Frontal cortex (tissue), 3 donors: ENCODE measurements at regions not wholly inside any gene's neighbourhood (a gene's known extent, or its start where the extent isn't known, plus 50 kb on each side); places are given as distances from the start of the nearest gene placed in this dataset.
"Not testable (repeated sequence)": the region's sequence is repeated elsewhere in the genome, so short reads cannot be mapped to it uniquely, and the experiment has no call there.

Experiments
- DNase-seq, 2 donors: peaks; one replicate each; pipeline ENCODE4 v3.0.0; 2012; ENCODE audit warnings: low spot score in 2 of 2
- FAIRE-seq: peaks from 2 replicates; lab custom pipeline; 2012; peaks lifted over from hg19 to GRCh38; lab: Jason Lieb, UNC
- donor health status: control.
- donor health status: control.
- donor health status: control.

DNA sequence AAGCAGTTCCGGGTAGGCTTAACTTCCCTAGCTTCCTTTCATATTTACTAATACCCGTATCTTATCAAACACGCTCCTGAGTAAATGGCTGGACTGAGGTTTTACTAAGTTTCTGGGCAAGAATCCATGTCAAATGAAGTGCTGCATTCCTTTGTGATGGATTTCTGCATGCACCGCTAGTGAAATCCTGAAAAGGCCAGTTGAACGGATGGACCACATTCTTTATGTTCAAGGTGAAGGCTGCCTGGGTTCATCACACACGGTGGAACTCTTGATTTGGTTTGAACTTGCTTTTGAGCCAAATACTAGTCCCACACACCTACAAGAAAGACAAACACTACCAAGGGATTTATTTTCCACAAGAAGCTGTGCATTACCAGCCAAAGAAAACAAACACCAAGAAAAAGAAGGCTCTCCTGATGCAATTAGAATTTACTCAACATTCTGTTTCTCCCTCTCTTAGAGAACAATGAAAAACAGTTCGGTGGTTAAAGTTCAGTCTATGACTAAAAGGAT is 255.0 kb upstream of the SEMA3C start:
- FAIRE-seq (no peak), DNase-seq (no peak)

DNA sequence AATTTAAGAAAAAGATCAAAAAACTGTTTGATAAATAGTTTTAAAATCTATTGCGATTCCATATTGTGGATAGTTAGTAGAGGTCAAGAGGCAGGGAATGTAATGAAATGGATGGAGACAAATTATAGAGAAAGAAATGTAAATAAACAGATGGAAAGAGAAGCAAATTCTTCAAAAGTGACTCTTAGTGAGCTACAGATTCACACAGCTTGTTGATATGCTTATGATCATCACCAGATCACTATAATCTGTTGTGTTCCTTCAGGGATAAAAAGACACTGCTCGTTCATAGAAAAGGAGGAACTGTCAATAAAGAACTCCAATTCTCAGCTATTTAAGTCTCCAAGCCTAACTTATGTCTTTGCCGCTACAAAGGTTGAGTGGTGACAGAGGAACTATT is 251.4 kb upstream of the SEMA3C start:
- FAIRE-seq: no peak

DNA sequence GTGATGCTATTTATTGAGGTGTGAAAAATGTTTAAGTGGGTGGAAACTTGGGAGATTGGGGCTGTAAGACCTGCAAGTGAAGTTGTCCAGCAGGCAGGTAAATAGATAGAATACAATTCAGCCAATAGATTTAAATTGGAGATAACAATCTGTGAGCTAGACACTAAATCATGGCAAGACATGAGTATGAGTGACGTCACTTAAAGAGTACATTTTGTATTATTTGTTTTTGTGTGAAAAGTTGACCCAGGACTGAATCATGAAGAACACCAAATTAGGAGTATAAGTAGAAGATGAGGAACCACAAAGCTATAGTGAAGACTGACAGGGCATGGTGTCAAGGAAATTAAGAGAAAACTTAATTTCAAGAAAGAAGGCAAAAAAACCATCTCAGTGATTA is 249.1 kb upstream of the SEMA3C start:
- DNase-seq (no peak), FAIRE-seq (no peak)

More for the DNA sequence above, 251.4 kb upstream of the SEMA3C start:
- DNase-seq: no peak

DNA sequence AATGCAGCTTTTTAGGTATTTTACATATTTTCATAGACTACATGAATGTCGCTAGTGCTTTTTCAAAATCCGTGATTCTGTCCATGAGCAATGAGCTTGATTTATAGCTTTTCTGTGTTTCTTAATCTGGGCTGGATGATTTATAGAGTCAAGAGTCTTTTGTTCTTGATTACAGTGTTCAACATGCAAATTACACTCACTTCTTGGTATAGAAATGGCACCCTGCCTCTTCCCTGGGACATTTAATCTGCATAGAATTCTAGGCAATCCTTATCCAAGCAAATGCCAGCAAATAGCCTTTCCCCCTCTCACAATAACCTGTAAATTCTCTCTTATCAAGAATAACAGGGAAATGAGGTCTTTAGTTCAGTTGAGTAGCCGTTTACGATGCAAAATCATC is 246.2 kb upstream of the SEMA3C start:
- DNase-seq: no peak
- no peak for FAIRE-seq

DNA sequence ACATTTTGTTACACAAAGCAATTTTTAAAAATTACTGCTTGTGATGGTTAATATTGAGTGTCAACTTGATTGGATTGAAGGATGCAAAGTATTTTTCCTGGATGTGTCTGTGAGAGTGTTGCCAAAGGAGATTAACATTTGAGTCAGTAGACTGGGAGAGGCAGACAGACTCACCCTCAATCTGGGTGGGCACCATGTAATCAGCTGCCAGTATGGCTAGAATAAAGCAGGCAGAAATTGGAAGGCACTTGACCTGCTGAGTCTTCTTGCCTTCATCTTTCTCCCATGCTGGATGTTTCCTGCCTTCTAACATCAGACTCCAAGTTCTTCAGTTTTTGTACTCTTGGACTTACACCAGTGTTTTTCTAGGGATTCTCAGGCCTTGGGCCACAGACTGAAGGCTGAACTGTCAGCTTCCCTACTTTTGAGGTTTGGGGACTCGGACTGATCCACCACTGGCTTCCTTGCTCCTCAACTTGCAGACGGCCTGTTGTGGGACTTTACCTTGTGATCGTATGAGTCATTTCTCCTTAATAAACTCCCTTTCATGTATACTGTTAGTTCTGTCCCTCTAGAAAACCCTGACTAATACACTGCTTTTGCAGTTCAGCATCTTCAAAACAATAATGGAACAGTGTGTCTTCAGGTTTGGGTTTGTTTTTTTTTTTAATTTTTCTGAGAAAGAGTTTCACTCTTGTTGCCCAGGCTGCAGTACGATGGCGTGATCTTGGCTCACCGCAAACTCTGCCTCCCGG is 244.1 kb upstream of the SEMA3C start:
- no peak for DNase-seq

DNA sequence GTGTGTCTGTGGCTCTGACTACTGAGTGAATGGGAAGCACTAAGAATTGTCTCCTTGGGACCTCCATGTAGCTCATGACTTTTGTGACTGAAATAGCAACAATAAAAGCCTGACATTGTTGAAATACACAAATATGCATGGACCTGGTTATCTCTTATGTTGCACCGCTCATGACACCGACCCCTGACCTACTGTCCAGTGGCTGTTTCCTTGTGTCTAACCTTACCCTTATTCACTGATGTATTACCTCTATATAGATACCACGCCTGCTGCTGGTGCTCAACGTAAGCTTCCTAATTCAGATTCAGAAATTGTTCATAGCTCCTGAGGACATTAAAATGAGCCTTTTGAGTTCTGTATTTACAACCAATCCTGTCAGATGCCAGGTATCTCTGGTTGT is 243.4 kb upstream of the SEMA3C start:
- DNase-seq (no peak), FAIRE-seq (no peak)

More for the DNA sequence above, 244.1 kb upstream of the SEMA3C start:
- FAIRE-seq: no peak

DNA sequence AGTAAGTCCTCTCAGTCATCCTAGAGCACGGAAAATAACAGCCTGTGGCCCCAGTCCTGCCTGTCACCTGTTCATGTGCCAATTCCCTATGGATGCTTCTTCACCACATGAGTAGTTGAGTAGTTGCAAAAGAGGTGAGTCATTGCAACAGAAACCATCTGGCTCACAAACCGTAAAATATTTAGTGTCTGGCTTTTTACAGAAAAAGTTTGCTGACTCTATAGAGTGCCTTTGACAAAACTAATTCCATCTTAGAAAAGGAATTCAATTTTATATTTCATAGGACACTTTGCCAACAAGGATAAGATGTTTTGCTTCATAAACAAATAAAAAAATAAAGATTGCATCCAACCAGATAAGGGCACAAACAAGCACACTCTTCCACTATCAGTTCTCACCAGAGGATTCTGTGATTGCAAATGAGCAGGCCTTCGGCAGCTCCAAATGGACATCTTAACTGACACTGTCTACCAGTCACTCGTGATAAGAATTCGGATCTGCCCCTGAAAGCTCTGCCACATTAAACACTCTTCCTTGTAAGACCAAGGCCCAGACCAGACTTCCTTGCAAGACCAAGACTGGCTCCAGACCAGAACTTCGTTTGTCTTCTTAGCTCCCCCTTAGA is 242.7 kb upstream of the SEMA3C start:
- no peak for FAIRE-seq

DNA sequence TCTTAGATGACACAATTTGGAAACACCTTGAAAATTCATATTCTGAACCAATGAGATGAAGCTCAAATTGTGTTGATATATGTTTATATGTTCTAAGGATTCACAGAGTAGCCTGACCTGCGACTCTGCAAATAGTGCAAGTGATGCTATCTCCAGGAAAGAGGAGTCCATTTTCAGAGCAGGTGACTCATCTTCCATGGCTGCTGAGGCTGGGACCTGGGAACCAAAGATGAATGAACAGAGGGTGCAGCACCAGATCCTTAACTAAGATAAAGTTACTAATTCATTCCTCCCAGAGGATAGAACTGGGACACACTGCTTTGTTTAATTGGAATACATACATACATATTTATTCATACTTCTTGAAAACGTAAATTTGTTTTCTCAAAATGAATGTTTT is 240.6 kb upstream of the SEMA3C start:
- FAIRE-seq (no peak), DNase-seq (no peak)

More for the DNA sequence above, 242.7 kb upstream of the SEMA3C start:
- peak in 1 of 2 donors; percentile 16 for DNase-seq

DNA sequence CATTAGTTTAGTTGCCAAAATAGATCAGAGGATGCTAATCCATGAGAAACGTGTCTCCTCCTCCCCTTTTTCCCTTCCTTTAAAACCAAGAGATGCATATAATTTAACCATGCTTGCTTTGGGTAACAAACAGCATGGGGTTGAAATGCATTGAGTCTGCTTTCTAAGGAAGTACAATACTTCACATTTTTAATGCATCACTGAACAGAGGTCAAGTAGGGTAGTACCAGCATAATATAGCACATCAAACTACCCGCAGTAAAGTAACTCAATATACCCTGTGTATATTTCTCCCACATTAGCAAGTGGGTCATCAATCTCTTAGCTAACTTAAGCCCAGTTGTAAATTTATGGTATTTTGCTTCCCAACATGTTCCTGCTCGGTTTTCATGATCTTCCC is 239.3 kb upstream of the SEMA3C start:
- DNase-seq: no peak
- FAIRE-seq: no peak

DNA sequence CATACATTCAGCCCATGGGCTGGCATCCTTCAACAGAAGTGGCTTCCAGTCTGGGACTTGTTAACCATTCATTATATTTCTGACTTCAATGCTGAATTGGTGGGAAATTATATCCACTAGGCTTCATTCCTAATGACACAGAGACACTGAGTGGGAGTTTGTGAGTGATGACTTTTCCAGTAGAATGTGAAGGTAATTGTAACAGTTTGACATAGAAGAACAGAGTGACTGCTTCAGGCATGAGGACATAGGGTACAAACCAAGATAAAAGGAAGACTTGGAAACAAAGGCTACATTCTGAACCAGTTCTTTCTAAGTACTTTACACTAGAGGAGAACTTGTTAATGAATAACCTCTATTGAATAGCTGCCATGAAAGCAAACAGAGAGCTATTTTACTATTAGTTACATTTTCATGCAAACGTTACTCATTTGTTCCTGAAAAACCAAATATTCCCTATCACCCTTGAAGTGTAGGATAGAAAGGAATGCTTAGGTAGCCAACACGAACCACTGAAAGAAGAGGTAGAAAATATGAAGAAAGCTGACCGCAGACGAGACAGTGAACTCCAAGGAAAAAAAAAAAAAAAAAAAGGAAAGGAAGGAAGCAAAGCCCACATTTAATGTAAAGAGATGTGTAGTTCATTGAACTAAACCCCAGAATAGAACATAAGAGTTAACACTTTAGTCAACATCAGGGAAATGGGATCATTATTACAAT is 237.0 kb upstream of the SEMA3C start:
- DNase-seq: no peak
- FAIRE-seq: no peak

DNA sequence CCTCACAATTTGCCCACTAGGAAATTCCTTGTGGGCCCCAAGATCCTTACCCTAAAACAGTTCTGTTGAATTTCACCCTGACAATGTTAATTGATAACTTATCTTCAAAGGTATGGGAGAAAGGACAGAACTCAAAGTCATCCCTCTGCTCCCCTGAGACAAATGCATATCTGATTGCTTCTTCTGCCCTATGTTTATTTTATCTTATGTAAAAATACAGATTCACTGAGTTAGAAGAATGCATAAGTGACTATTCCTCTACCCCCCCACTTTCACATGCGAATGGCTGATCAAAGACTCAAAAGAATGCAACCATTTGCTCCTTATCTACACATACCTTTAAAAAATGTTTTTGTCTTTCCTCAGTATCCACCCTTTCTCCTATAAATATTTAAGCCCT is 235.7 kb upstream of the SEMA3C start:
- DNase-seq (no peak), FAIRE-seq (no peak)

DNA sequence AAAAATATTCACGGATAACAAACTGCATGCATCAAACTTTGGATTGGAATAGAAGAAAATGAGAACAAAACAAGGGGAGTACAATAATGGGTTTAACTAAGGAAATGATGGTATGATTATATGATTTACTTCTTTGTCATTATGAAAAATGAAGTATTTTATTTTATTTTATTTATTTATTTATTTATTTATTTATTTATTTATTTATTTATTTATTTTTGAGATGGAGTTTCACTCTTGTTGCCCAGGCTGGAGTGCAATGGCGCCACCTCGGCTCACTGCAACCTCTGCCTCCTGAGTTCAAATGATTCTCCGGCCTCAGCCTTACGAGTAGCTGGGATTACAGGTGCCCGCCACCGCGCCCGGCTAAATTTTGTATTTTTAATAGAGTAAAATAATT is 234.1 kb upstream of the SEMA3C start:
- DNase-seq, FAIRE-seq: not testable (repeated sequence)

DNA sequence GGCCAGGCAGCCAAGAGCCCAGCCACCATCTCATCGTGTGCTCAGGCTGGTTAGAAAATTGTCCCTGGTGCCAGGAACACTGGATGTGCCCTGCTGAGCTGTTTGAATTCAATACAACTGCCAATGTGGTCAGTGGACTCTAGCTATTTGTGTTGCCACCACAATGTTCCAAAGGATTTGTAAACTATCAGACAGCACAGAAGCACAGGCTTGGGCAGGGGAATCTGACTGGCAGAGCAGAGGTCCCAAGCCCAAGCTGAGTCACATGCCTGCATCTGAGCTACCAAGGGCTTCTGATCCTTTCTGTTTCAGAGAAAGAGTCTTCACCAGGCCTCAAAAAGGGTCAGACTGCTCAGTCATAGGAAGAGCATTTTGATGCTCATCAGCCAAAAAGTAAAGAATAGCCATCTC is 232.1 kb upstream of the SEMA3C start:
- DNase-seq (no peak), FAIRE-seq (no peak)

DNA sequence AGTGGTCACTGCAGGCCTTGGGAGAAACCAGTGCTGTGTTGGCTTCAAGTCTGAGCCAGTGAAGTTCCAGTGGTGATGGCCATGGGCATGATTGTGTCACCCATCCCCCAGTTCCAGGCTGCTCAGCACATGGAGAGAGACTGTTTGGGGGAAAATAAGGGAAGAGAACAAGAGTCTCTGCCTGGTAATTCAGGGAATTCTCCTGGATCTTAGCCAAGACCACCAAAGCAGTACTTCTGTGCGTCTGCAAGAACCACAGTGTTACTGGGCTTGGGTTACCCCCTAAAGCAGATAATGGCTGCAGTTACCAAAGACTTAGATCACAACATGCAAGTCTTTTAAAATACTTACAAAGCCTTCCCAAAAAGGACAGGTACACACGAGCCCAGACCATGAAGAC is 225.0 kb upstream of the SEMA3C start:
- no peak for FAIRE-seq

DNA sequence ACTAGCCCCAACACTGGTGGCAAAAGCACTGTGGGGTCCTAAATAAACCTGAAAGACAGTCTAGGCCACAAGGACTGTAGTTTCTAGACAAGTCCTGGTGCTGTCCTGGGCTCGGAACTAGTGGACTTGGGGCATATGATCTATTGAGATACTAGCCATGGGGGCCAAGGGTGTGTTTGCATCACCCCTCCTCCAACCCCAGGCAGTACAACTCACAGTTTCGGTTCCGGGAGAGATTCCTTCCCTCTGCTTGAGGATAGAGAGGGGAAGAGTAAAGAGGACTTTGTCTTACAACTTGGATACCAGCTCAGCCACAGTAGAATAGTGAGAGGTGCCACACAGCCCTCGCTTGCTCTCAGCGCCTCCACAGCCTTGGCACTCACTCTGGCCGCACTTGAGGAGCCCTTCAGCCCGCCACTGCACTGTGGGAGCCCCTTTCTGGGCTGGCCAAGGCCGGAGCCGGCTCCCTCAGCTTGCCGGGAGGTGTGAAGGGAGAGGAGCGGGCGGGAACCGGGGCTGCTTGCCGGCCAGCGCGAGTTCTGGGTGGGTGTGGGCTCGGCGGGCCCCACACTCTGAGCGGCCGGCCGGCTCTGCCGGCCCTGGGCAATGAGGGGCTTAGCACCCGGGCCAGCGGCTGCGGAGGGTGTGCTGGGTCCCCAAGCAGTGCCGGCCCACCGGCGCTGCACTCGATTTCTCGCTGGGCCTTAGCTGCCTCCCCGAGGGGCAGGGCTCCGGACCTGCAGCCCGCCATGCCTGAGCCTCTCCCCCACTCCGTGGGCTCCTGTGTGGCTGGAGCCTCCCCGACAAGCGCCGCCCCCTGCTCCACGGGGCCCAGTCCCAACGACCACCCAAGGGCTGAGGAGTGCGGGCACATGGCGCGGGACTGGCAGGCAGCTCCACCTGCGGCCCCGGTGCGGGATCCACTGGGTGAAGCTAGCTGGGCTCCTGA is 222.7 kb upstream of the SEMA3C start:
- FAIRE-seq, DNase-seq: not testable (repeated sequence)

More for the DNA sequence above, 225.0 kb upstream of the SEMA3C start:
- DNase-seq: no peak

DNA sequence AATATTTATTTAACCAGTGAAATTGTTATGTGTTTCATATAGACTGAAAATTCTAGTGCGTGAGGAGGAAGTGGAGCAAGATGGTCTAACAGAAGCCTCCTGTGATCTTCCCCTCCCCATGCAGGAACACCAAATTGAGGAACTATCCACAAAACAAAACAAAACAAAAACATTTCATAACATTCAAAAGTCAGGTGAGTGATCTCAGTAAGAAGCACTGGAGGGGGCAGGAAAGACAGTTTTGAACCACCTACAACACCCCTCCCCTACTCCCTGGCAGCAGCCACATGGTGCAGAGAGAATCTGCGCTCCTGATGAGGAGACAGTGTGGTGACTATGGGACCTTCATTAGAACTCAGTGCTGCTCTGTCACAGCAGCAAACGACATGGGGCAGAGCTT is 221.9 kb upstream of the SEMA3C start:
- DNase-seq (no peak), FAIRE-seq (no peak)

DNA sequence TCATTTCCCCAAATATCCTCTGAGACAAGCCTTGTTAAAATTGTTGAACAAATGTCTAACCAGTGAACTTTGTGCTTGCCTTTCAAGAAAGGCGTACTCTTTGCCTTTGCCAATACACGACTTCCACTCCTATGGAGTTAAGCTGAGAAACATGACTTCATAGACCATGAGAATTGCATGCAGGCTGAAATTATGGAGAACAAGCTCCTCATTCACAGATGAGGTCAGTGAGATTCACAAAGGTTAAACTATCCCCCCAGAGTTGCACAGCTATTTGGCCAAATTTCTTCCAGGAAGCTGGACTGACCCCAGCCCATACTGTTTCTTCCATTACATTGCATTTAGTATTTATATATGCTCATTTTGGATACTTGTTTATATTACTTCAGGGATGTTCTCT is 221.4 kb upstream of the SEMA3C start:
- FAIRE-seq: no peak
- DNase-seq: no peak

DNA sequence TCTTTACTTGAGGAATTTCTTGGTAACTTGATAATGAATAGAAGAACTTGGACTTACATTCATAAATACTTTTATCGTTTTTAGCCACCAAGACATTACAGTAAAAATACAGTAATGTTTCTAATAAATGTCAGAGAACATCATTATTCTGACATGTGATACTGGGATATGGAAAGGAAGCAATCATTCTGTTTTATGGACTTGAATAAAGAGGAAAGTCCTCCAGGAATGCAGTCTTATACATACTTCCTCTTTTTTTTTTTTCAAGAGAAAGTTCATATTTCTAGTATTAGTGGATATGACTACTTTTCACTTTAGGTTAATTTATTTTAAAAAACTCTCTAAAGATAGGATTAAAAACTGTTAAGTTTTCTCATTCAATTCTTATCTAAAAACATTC is 220.0 kb upstream of the SEMA3C start:
- FAIRE-seq (no peak), DNase-seq (no peak)

DNA sequence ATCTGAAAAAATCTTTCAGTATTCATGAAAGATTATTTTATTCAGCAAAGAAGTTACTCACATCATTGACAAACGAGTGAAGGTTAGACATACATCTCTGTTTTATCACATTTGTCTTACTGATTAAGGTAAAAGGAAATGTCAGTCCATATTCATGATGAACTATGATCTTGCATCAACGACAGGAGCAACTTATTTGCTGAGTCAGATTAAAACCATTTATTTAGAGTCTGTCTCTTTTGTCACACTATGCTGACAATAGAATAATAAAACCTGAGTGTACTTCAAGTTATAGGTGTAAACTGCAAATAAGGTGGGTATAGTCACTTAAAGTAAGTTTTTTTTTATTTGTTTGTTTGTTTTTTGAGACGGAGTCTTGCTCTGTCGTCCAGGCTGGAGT is 216.5 kb upstream of the SEMA3C start:
- DNase-seq: no peak
- no peak for FAIRE-seq

DNA sequence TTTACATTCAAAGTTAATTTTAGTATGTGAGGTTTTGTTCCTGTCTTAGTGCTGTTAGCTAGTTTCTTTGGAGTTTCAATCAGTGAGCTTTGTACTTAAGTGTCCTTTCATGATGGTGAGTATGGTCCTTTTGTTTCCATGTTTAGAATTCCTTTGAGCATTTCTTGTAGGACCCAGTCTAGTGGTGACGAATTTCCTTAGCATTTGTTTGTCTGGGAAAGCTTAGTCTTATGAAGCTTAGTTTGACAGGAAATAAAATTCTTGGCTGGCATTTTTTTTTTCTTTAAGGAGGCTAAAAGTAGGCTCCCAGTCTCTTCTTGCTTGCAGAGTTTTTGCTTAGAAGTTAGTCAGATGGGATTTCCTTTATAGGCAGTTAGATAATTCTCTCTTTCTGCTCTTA is 209.2 kb upstream of the SEMA3C start:
- FAIRE-seq: no peak
- no peak for DNase-seq
